DOHH2 (cell line): ENCODE measurements at regions not wholly inside any gene's neighbourhood (a gene's known extent, or its start where the extent isn't known, plus 50 kb on each side); places are given as distances from the start of the nearest gene placed in this dataset.

Experiments
- H3F3A ChIP-seq: fragments of 200-600 bp; sonication (generic), shearing (Covaris generic); 2 replicates; pipeline ENCODE4 v1.6.0; 2016; ENCODE audit warnings: antibody characterized with exemption, mild to moderate bottlenecking; ENCODE audit not compliant: control insufficient read depth, insufficient read depth
- H3K27ac ChIP-seq: fragments of 200-600 bp; sonication (generic); 2 replicates; pipeline ENCODE4 v1.5.1; 2014; ENCODE audit warnings: low read depth, mild to moderate bottlenecking, low read length, moderate library complexity
- H3K27me3 ChIP-seq: fragments of 200-600 bp; sonication (generic); 2 replicates; pipeline ENCODE4 v1.6.1; 2014; ENCODE audit warnings: mild to moderate bottlenecking, low read length, mixed read lengths; ENCODE audit not compliant: control insufficient read depth
- H3K36me3 ChIP-seq: fragments of 200-600 bp; sonication (generic); 2 replicates; pipeline ENCODE4 v1.6.1; 2014; ENCODE audit warnings: mild to moderate bottlenecking, low read length, moderate library complexity, mixed read lengths; ENCODE audit not compliant: control insufficient read depth
- H3K4me1 ChIP-seq: fragments of 200-600 bp; sonication (generic); 2 replicates; pipeline ENCODE4 v1.6.1; 2014; ENCODE audit warnings: mild to moderate bottlenecking, low read length, mixed read lengths; ENCODE audit not compliant: control insufficient read depth
- H3K4me2 ChIP-seq: fragments of 200-600 bp; sonication (generic); 2 replicates; pipeline ENCODE4 v1.6.0; 2014; ENCODE audit warnings: mild to moderate bottlenecking, low read length, moderate library complexity
- H3K4me3 ChIP-seq: fragments of 200-600 bp; sonication (generic); 2 replicates; pipeline ENCODE4 v1.5.1; 2014; ENCODE audit warnings: mild to moderate bottlenecking, low read length, mixed read lengths
- H3K79me2 ChIP-seq: fragments of 200-600 bp; sonication (generic); 2 replicates; pipeline ENCODE4 v1.6.1; 2014; ENCODE audit warnings: mild to moderate bottlenecking, low read length, mixed read lengths; ENCODE audit not compliant: control insufficient read depth
- H3K9me2 ChIP-seq: fragments of 200-600 bp; sonication (generic); replicated peaks from 2 replicates; pipeline ENCODE4 v1.6.1; 2014; ENCODE audit warnings: mild to moderate bottlenecking, low read length, mixed read lengths; ENCODE audit not compliant: control insufficient read depth
- H3K9me3 ChIP-seq: fragments of 200-600 bp; sonication (generic); 2 replicates; pipeline ENCODE4 v1.6.1; 2014; ENCODE audit warnings: antibody characterized with exemption, low read length, mixed read lengths; ENCODE audit not compliant: control insufficient read depth, insufficient read depth
- H4K20me1 ChIP-seq: fragments of 200-600 bp; sonication (generic); 2 replicates; pipeline ENCODE4 v1.6.0; 2014; ENCODE audit warnings: low read depth, mild to moderate bottlenecking, antibody characterized with exemption, low read length, moderate library complexity; ENCODE audit not compliant: control insufficient read depth, insufficient read depth
- EZH2phosphoT487 ChIP-seq: fragments of 200-600 bp; sonication (generic); IDR thresholded peaks from 2 replicates; pipeline ENCODE4 v1.6.1; 2017; ENCODE audit warnings: borderline replicate concordance, mild to moderate bottlenecking, antibody characterized with exemption, low read length, moderate library complexity, mixed read lengths
- TF ChIP-seq, protein P1 (sequence below): fragments of 200-600 bp; sonication (generic); IDR thresholded peaks from one replicate; pipeline ENCODE4 v1.5.1; 2014; ENCODE audit warnings: antibody characterized with exemption, mild to moderate bottlenecking, low read depth, low read length; ENCODE audit not compliant: poor library complexity, severe bottlenecking

DNA sequence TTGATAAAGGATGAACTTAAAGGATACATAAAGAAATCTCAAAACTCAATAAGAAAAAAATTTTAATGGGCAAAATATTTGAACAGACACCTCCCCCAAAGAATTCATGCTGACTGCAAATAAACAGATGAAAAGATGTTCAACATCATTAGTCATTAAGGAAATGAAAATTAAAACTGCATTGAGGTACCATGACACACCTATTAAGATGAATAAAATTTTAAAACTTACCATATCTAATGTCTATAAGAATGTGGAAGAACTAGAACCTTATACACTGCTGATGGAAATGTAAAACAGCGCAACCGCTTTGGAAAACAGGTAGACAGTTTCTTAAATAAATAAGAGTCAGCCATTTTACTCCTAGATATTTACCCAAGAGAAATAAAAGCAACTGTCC is 266.8 kb upstream of the TET2 start:
- H3K27me3 ChIP-seq: 0 out of 2 replicates have a peak, but pooled peaks cover 2% of the 10 kb centered on the region
- no peaks in the 10 kb centered on the region for H3K4me1 ChIP-seq
- TF ChIP-seq EZH2phosphoT487: no peak
- TF ChIP-seq, protein P1, sequence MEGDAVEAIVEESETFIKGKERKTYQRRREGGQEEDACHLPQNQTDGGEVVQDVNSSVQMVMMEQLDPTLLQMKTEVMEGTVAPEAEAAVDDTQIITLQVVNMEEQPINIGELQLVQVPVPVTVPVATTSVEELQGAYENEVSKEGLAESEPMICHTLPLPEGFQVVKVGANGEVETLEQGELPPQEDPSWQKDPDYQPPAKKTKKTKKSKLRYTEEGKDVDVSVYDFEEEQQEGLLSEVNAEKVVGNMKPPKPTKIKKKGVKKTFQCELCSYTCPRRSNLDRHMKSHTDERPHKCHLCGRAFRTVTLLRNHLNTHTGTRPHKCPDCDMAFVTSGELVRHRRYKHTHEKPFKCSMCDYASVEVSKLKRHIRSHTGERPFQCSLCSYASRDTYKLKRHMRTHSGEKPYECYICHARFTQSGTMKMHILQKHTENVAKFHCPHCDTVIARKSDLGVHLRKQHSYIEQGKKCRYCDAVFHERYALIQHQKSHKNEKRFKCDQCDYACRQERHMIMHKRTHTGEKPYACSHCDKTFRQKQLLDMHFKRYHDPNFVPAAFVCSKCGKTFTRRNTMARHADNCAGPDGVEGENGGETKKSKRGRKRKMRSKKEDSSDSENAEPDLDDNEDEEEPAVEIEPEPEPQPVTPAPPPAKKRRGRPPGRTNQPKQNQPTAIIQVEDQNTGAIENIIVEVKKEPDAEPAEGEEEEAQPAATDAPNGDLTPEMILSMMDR: no peak
- H3K36me3 ChIP-seq: no peaks in the 10 kb centered on the region
- no peaks in the 10 kb centered on the region for H3F3A ChIP-seq
- no peaks in the 10 kb centered on the region for H4K20me1 ChIP-seq
- H3K27ac ChIP-seq: no peak overlapping the region
- H3K4me3 ChIP-seq: no peak overlapping the region
- H3K4me2 ChIP-seq: no peak overlapping the region
- H3K9me2 ChIP-seq: no peaks in the 10 kb centered on the region
- no peaks in the 10 kb centered on the region for H3K9me3 ChIP-seq
- no peaks in the 10 kb centered on the region for H3K79me2 ChIP-seq

DNA sequence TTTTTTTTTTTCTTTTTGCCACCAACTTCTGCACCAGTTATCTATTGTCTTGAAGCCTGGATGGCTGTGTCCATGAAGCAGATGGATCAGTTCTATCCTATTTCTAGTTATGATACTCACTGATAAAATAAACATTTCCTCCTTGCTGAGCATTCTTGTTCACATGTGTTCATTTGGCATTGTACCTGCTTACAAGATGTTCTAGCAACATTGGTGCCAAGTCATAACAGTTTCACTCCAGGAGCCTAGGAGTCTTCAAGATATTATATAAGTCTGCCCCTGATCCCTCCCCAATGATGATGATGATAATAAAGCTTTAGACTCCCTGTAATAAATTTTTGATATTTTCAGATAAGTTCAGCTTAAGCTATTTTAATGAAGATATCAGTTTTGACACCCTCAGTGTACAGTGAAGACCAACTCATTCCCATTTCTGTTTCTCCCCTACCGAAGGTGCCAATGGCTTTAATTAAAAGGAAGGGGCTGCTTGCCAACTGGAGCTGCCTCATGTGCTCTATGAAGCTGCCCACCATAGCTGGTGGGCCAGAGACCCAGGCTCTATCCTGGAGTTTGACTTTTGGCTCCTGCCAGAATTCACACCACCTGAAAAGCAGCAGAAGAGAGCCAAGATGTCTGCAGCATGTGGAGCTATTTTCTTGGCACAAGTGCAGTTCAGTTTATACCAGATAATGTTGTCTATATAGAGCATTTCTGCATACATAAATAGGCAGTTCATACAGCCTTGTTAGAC is 265.4 kb upstream of the TET2 start:
- H3K27ac ChIP-seq: no peak overlapping the region
- no peaks in the 10 kb centered on the region for H4K20me1 ChIP-seq
- H3F3A ChIP-seq: no peaks in the 10 kb centered on the region
- H3K4me1 ChIP-seq: no peaks in the 10 kb centered on the region
- no peak overlapping the region for H3K4me3 ChIP-seq
- no peaks in the 10 kb centered on the region for H3K36me3 ChIP-seq
- TF ChIP-seq EZH2phosphoT487: no peak
- TF ChIP-seq, protein P1: no peak
- H3K9me3 ChIP-seq: no peaks in the 10 kb centered on the region
- no peaks in the 10 kb centered on the region for H3K79me2 ChIP-seq
- H3K4me2 ChIP-seq: no peak overlapping the region
- 0 out of 2 replicates have a peak, but pooled peaks cover 2% of the 10 kb centered on the region for H3K27me3 ChIP-seq
- no peaks in the 10 kb centered on the region for H3K9me2 ChIP-seq

DNA sequence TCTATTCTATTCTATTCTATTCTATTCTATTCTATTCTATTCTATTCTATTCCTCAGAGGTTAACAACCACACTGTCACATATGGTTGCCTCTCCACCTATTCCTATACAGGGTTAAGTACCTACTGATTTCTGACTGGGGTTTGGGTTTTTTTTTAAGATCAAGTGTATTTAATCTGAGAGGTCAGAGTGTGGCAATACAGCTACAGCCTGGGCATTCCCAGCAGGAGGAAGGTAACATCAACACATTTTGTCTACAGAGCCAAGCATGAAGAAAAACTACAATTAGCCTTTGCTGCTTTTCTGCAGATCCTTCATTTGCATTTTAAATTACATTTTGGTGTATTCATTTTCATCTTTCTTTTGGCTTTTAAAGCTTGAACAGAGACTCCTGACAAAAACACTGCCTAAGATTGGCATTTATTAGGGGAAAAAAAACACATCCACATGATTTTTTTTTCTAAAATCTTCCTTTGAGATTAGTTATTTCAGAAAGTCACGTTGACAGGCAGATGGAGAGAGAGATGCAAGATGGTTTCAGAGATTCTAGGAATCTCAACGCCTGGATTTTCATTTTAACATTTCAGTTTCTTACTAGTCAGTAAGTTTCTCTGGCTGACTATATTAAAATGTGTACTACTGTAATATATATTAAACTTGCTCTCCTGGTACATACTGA is 255.9 kb upstream of the TET2 start:
- Histone ChIP-seq H3K9me3 (no peaks in the 10 kb centered on the region), H3K4me2 (no peak overlapping the region), H3K4me1 (no peaks in the 10 kb centered on the region), H3K36me3 (no peaks in the 10 kb centered on the region), H3K27me3 (peaks cover 6% of the 10 kb centered on the region), H3K4me3 (no peak overlapping the region), H3K79me2 (no peaks in the 10 kb centered on the region), H3K9me2 (no peaks in the 10 kb centered on the region), H4K20me1 (no peaks in the 10 kb centered on the region), H3K27ac (no peak overlapping the region), H3F3A (no peaks in the 10 kb centered on the region)
- TF ChIP-seq, protein P1: no peak
- no peak for TF ChIP-seq EZH2phosphoT487
